ENCODE measurements at regions not wholly inside any gene's neighbourhood (a gene's known extent, or its start where the extent isn't known, plus 50 kb on each side); places are given as distances from the start of the nearest gene placed in this dataset.

GRCh38 chr18:28468901-28469300 lies 292.0 kb upstream of the CDH2 start:
- TF ChIP-seq, protein P1, sequence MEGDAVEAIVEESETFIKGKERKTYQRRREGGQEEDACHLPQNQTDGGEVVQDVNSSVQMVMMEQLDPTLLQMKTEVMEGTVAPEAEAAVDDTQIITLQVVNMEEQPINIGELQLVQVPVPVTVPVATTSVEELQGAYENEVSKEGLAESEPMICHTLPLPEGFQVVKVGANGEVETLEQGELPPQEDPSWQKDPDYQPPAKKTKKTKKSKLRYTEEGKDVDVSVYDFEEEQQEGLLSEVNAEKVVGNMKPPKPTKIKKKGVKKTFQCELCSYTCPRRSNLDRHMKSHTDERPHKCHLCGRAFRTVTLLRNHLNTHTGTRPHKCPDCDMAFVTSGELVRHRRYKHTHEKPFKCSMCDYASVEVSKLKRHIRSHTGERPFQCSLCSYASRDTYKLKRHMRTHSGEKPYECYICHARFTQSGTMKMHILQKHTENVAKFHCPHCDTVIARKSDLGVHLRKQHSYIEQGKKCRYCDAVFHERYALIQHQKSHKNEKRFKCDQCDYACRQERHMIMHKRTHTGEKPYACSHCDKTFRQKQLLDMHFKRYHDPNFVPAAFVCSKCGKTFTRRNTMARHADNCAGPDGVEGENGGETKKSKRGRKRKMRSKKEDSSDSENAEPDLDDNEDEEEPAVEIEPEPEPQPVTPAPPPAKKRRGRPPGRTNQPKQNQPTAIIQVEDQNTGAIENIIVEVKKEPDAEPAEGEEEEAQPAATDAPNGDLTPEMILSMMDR (IDR thresholded peaks at IDR 0.05; ENCODE audit: low read depth, low read length) = no peak
- CTCF ChIA-PET = no interaction called here
- no peak for DNase-seq (ENCODE audit: low read depth, low spot score)
- H3K9me3 ChIP-seq (ENCODE audit: control insufficient read depth, insufficient read depth, low read length) = no peaks in the 10 kb centered on the region; the same call in 1 of the 2 replicates
- no peak overlapping the region for H3K4me3 ChIP-seq (ENCODE audit: low read depth, low read length)
- POLR2A ChIA-PET = no interaction called here
- H3K27ac ChIP-seq (ENCODE audit: low read depth, low read length) = no peak overlapping the region
- no peaks in the 10 kb centered on the region for H3K27me3 ChIP-seq (ENCODE audit: control insufficient read depth, insufficient read depth, low read length)

- ChIA-PET POLR2A (no interaction called here), CTCF (no interaction called here)
- Histone ChIP-seq H3K27ac (ENCODE audit: low read depth, low read length) (no peak overlapping the region), H3K27me3 (ENCODE audit: control insufficient read depth, insufficient read depth, low read length) (no peaks in the 10 kb centered on the region), H3K4me3 (ENCODE audit: low read depth, low read length) (no peak overlapping the region), H3K9me3 (ENCODE audit: control insufficient read depth, insufficient read depth, low read length) (peaks cover 4% of the 10 kb centered on the region; the same call in 1 of the 2 replicates)
- TF ChIP-seq, protein P1 (IDR thresholded peaks at IDR 0.05; ENCODE audit: low read depth, low read length) = no peak
- DNase-seq (ENCODE audit: low read depth, low spot score) = no peak
These were observed 289.3 kb upstream of the CDH2 start for GRCh38 chr18:28466204-28466603.

DNA sequence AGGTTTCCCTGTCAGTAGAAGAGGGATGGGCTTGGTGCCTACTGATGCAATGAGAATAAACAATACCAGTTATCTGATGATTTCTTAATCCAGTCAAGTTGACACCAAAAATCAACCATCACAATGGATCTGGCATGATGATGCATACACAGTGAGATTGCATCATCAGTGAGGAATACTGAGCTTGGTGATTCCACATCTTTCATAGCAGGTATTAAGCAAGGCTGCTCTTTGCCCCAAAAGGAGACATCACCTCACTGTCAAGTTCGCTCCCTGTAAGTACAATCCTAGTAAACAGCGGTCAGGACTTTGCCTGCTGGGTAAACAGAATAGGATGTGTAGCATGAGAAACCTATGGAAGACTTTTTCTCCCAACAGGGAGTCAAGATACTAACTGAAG lies 282.7 kb upstream of the CDH2 start:
- Histone ChIP-seq H3K27me3 (ENCODE audit: control insufficient read depth, insufficient read depth, low read length) (no peaks in the 10 kb centered on the region), H3K4me3 (ENCODE audit: low read depth, low read length) (no peak overlapping the region), H3K9me3 (ENCODE audit: control insufficient read depth, insufficient read depth, low read length) (peaks cover 4% of the 10 kb centered on the region; the same call in 1 of the 2 replicates), H3K27ac (ENCODE audit: low read depth, low read length) (no peak overlapping the region)
- POLR2A ChIA-PET = no interaction called here
- TF ChIP-seq, protein P1 (IDR thresholded peaks at IDR 0.05; ENCODE audit: low read depth, low read length) = no peak
- no peak for DNase-seq (ENCODE audit: low read depth, low spot score)
- CTCF ChIA-PET = no interaction called here

- no peak overlapping the region for H3K4me3 ChIP-seq (ENCODE audit: low read depth, low read length)
- TF ChIP-seq, protein P1 (IDR thresholded peaks at IDR 0.05; ENCODE audit: low read depth, low read length) = no peak
- POLR2A ChIA-PET = no interaction called here
- H3K27me3 ChIP-seq (ENCODE audit: control insufficient read depth, insufficient read depth, low read length) = no peaks in the 10 kb centered on the region
- peaks cover 4% of the 10 kb centered on the region; the same call in 1 of the 2 replicates for H3K9me3 ChIP-seq (ENCODE audit: control insufficient read depth, insufficient read depth, low read length)
- H3K27ac ChIP-seq (ENCODE audit: low read depth, low read length) = no peak overlapping the region
- DNase-seq (ENCODE audit: low read depth, low spot score) = no peak
- CTCF ChIA-PET = no interaction called here
These were observed 281.8 kb upstream of the CDH2 start for GRCh38 chr18:28458751-28459150.

DNA sequence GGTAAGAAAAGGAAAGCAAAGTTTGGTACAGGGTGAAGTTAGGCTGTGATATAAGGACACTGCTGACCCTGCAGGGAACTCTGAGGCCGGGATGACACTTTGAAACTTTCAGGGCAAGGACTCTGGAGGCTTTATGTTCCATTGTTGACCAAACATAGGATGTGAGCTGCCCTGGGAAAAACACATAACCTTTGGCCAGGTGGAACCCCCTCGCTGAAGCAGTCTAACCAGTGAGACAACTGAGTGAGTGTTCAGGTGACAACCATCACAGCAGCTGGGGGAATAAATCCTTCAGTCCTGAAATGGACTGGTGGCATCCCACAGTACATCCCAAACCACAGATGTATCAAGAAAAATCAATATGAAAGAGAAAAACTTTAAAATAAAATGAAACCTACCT lies 280.9 kb upstream of the CDH2 start:
- TF ChIP-seq, protein P1 (IDR thresholded peaks at IDR 0.05; ENCODE audit: low read depth, low read length) = no peak
- DNase-seq (ENCODE audit: low read depth, low spot score) = no peak
- Histone ChIP-seq H3K9me3 (ENCODE audit: control insufficient read depth, insufficient read depth, low read length) (no peaks in the 10 kb centered on the region; the same call in 1 of the 2 replicates), H3K27ac (ENCODE audit: low read depth, low read length) (no peak overlapping the region), H3K27me3 (ENCODE audit: control insufficient read depth, insufficient read depth, low read length) (no peaks in the 10 kb centered on the region), H3K4me3 (ENCODE audit: low read depth, low read length) (no peak overlapping the region)
- CTCF ChIA-PET = interaction anchor here (0.7 kb wide), 1 partner anchor 789 kb away, joined by 3 read pairs; no protein-coding TSS in a partner anchor
- POLR2A ChIA-PET = no interaction called here

All from AG04450 (cell line).